Effector CD4-positive, alpha-beta T cell (primary cell): ENCODE measurements at regions not wholly inside any gene's neighbourhood (a gene's known extent, or its start where the extent isn't known, plus 50 kb on each side); places are given as distances from the start of the nearest gene placed in this dataset.
"Not testable (repeated sequence)": the region's sequence is repeated elsewhere in the genome, so short reads cannot be mapped to it uniquely, and the experiment has no call there.

Experiments
- DNase-seq: peaks from one replicate; pipeline ENCODE4 v3.0.0-alpha.2; 2020

DNA sequence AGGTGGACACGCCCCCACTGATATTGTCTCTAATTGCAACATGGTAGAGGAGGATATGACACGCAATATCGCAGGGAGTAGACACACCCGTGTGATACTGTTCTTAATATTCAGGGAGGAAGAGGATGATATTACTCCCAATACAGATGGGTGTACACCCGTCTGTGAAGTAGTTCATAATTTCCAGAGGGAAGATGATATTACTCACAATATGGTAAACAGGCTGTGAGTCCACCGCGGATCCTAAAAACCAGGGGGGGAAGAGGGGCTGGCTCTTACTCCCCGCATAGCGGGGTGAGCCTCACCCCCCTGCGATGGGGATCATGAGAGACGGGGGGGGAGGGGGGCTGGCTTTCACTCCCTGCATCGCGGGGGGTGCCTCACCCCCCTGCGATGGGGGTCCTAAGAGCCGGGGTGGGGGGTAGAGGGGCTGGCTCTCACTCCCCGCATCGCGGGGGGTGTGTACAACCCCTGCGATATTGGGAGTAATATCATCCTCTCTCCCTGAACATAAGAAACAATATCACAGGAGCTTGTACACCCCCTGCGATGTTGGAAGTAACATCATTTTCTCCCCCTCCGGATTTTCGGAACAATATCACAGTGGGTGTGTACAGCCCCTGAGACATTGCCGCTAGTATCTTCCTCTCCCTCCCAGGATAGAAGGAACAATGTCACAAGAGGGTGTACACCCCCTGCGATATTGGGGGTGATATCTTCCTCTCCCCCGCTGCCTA lies 52.2 kb upstream of the FRG2C start:
- DNase-seq: not testable (repeated sequence)
